Activated naive CD4-positive, alpha-beta T cell treated with anti-CD3 and anti-CD28 coated beads, Interleukin-2, amount 50 U/mL, for 24 hours (primary cell): ENCODE measurements at regions not wholly inside any gene's neighbourhood (a gene's known extent, or its start where the extent isn't known, plus 50 kb on each side); places are given as distances from the start of the nearest gene placed in this dataset.
"Not testable (repeated sequence)": the region's sequence is repeated elsewhere in the genome, so short reads cannot be mapped to it uniquely, and the experiment has no call there.

ENCODE experiments used
- H3K27ac Mint-ChIP-seq: one replicate; pipeline ENCODE4 v1.8.0; 2021; ENCODE audit warnings: mild to moderate bottlenecking, mixed read lengths
- H3K27me3 Mint-ChIP-seq: one replicate; pipeline ENCODE4 v1.8.0; 2021; ENCODE audit warnings: mixed read lengths
- H3K36me3 Mint-ChIP-seq: one replicate; pipeline ENCODE4 v1.8.0; 2021; ENCODE audit warnings: mixed read lengths
- H3K4me1 Mint-ChIP-seq: one replicate; pipeline ENCODE4 v1.8.0; 2021; ENCODE audit warnings: mixed read lengths
- H3K4me3 Mint-ChIP-seq: one replicate; pipeline ENCODE4 v1.8.0; 2021; ENCODE audit warnings: mild to moderate bottlenecking, mixed read lengths
- H3K9me3 Mint-ChIP-seq: one replicate; pipeline ENCODE4 v1.8.0; 2021; ENCODE audit warnings: mixed read lengths

DNA sequence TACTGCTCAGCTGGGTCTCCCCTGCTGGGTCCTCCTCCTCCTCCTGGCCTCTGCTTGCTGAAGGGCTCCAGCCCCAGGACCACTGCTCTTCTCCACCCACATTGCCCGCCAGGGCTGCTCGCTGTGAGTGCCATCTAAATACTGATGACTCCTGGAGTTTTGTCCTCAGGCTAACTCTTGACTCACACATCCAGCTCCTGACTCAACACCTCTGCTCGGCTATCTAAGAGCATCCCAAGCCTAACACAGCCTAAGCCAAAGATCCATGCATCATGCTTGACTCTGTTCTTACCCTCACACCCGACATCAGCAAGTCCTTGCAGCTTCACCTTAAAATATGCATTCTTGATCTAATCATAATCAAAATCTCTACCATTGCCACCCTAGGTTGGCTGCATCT is 260.2 kb downstream of the KLF13 start:
- Mint-ChIP-seq H3K9me3 (peaks cover 8% of the 10 kb centered on the region), H3K4me1 (no peaks in the 10 kb centered on the region), H3K27ac (peak overlapping the region; percentile 4), H3K36me3 (peaks cover 2% of the 10 kb centered on the region), H3K27me3 (peaks cover 1% of the 10 kb centered on the region), H3K4me3 (no peak overlapping the region)

DNA sequence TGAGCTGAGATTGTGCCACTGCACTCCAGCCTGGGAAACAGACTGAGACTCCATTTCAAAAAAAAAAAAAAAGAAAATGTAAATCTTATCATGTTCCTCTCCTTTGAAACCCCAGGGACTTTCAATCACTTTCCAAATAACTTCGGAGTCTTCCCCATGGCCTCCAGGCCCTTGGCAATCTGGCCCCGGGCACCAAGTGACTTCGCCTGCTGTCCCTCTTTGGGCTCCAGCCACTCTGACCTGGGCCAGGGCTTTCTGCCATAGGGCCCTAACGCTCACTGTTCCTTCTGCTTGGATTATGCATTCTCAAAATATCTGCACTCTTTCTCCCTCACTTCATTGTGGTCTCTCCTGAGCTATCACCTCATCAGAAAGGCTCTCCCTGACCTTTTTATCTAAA is 260.9 kb downstream of the KLF13 start:
- Mint-ChIP-seq H3K27ac (no peak overlapping the region), H3K4me1 (no peaks in the 10 kb centered on the region), H3K36me3 (no peaks in the 10 kb centered on the region), H3K27me3 (peaks cover 1% of the 10 kb centered on the region), H3K4me3 (no peak overlapping the region), H3K9me3 (peaks cover under 1% of the 10 kb centered on the region)

DNA sequence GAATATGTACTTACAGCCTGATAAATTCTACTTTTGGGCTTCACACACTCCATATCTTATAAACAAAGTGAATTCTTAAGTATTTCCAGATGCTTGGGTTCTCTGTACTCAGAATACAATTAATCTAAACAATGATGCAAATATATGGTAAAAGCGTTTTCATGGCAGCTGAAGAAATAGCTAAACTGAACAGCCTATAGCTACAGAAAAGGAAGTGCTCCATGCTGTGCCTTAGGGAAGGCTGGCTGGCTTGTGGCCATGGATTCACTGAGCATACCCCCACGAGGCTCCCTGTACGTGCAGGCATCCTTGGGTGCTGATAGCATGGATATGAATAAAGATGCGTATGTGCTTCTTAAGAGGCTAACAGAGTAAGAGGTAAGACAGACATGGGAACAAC is 264.0 kb downstream of the KLF13 start:
- no peaks in the 10 kb centered on the region for H3K36me3 Mint-ChIP-seq
- H3K4me3 Mint-ChIP-seq: no peak overlapping the region
- peaks cover under 1% of the 10 kb centered on the region for H3K27me3 Mint-ChIP-seq
- H3K4me1 Mint-ChIP-seq: no peaks in the 10 kb centered on the region
- H3K27ac Mint-ChIP-seq: no peak overlapping the region
- H3K9me3 Mint-ChIP-seq: no peaks in the 10 kb centered on the region

DNA sequence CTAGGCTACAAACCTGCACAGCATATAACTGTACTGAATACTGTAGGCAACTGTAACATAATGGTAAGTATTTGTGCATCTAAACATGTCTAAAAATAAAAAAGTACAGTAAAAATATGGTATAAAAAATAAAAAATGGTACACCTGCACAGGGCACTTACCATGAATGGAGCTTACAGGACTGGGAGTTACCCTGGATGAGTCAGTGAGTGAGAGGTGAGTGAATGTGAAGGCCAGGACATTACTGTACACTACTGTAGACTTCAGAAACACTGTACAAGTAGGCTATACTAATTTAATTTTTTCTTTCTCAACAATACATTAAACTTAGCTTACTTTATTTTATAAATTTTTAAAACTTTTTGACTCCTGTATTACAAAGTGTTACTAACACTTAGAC is 265.3 kb downstream of the KLF13 start:
- Mint-ChIP-seq H3K36me3 (no peaks in the 10 kb centered on the region), H3K4me3 (no peak overlapping the region), H3K4me1 (no peaks in the 10 kb centered on the region), H3K27ac (no peak overlapping the region), H3K27me3 (no peaks in the 10 kb centered on the region), H3K9me3 (no peaks in the 10 kb centered on the region)

DNA sequence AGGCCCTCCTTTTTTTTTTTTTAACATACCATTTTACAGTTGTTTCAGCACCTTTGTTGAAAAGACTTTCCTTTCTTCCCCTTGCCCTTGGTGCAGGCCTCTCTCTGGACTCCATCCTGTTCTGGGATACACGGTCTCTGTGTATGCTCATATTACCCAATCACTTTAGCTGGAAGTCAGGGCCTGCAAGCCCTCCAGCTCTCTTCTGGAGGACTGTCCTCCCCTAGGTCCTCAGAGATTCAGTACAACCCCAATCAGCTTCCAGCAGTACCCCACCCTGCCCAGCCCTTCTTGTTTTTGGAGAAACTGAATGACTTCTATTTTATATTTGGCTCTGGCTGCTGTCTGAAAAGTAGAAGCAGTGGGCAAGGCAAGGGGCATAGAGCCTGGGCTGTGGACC is 270.8 kb downstream of the KLF13 start:
- Mint-ChIP-seq H3K9me3 (no peaks in the 10 kb centered on the region), H3K4me3 (no peak overlapping the region), H3K27ac (no peak overlapping the region), H3K36me3 (no peaks in the 10 kb centered on the region), H3K27me3 (peaks cover 2% of the 10 kb centered on the region), H3K4me1 (no peaks in the 10 kb centered on the region)

DNA sequence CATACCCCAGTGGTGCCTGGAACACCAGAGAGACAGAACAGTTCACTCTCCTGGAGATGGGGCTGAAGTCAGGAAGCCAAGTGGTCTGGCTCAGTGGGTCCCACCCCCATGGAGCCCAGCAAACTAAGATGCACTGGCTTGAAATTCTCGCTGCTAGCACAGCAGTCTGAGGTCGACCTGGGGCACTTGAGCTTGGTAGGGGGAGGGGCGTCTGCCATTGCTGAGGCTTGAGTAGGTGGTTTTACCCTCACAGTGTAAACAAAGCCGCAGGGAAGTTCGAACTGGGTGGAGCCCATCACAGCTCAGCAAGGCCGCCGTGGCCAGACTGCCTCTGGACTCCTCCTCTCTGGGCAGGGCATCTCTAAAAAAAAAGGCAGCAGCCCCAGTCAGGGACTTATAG is 272.0 kb downstream of the KLF13 start:
- no peaks in the 10 kb centered on the region for H3K4me1 Mint-ChIP-seq
- H3K27me3 Mint-ChIP-seq: peaks cover 2% of the 10 kb centered on the region
- no peak overlapping the region for H3K4me3 Mint-ChIP-seq
- no peak overlapping the region for H3K27ac Mint-ChIP-seq
- H3K9me3 Mint-ChIP-seq: no peaks in the 10 kb centered on the region
- no peaks in the 10 kb centered on the region for H3K36me3 Mint-ChIP-seq

DNA sequence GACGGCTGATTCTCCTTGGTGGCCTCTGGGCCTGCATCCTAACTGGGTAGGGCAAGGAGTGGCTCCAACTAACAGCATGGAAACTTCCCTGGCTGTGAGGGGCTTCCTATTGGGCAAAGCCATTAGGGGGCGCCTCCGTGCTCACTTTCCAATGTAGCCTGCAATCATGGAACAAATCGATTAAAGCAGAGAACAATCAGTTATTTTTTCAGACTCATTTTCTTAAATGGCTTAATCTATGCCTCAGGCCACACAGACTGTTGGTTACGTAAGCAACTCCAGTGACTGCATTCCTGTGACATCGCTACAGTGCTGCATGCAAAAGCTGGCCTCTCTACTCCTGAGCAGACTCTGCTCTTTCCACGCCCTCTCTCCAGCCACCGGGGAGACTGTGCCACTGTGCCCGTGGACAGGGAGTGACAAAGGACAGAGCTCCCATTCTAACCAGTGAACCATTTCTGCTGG is 278.9 kb downstream of the KLF13 start:
- Mint-ChIP-seq H3K27me3 (peaks cover 4% of the 10 kb centered on the region), H3K9me3 (no peaks in the 10 kb centered on the region), H3K36me3 (no peaks in the 10 kb centered on the region), H3K4me3 (no peak overlapping the region), H3K27ac (no peak overlapping the region), H3K4me1 (no peaks in the 10 kb centered on the region)

DNA sequence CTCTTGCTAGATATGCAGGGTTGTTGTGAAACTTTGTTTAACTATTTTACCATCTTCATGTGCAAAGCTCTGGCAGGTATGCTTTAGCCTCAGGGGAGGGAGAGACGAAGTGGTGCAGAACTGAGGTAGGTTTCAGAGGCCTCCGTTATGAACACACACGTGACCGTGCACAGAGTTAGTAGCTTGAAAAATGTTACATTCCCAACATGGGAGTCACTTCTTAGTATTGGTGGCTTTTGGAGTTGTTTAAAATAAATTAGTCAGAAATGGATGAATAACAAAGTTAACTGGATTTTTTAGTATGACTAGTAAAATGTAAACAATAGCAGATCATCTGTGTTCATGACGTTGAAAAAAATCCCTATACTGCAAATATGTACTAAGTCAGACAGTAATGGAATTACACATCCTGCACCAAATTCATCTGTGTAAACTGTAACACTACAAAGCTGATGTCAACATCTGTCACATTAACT is 279.6 kb downstream of the KLF13 start:
- H3K9me3 Mint-ChIP-seq: no peaks in the 10 kb centered on the region
- peaks cover 7% of the 10 kb centered on the region for H3K27me3 Mint-ChIP-seq
- H3K36me3 Mint-ChIP-seq: no peaks in the 10 kb centered on the region
- H3K4me1 Mint-ChIP-seq: no peaks in the 10 kb centered on the region
- no peak overlapping the region for H3K4me3 Mint-ChIP-seq
- no peak overlapping the region for H3K27ac Mint-ChIP-seq

DNA sequence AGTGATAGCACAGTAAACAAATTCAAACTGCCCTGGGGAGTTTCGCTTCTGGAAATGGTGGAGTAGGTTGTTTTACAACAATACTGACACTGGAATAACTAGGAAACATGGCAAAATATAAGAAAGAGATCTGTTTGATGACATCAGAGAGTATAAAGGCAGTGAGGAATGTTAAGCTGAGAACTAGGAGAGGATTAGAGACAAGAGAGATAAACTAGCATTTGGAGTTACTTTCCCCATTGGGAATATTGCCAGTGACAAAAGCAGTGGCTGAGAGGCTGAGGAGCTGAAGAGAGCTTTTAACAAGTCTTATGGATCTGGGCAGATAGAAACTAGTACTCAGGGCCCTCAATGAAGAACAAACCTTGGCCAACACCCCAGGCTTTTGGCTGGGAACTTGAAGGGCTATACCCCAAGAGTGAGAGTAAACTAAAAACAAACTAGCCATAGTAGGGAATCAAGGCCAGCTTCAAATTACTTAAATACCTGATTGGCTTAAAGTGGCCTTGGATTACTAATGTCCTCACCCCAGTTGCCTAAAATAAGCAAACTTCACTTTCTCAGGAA is 280.4 kb downstream of the KLF13 start:
- Mint-ChIP-seq H3K27me3 (peaks cover 9% of the 10 kb centered on the region), H3K9me3 (no peaks in the 10 kb centered on the region), H3K27ac (no peak overlapping the region)

DNA sequence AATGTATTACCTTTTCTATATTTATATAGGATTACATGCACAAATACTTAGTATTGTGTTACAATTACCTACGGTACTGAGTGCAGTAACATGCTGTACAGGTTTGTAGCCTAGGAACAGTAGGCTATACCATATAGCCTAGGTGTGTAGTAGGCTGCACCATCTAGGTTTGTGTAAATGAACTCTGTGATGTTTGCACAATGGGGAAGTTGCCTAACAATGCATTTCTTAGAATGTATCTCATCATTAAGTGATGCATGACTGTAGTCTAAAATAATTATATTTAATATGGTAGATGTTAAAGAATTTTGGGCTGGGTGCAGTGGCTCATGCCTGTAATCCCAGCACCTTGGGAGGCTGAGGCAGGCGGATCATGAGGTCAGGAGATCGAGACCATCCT is 281.0 kb downstream of the KLF13 start:
- Mint-ChIP-seq H3K27ac (no peak overlapping the region), H3K36me3 (no peaks in the 10 kb centered on the region), H3K4me3 (no peak overlapping the region), H3K27me3 (peaks cover 9% of the 10 kb centered on the region), H3K4me1 (no peaks in the 10 kb centered on the region), H3K9me3 (no peaks in the 10 kb centered on the region)

More for the DNA sequence above, 280.4 kb downstream of the KLF13 start:
- H3K36me3 Mint-ChIP-seq: no peaks in the 10 kb centered on the region
- H3K4me1 Mint-ChIP-seq: no peaks in the 10 kb centered on the region
- no peak overlapping the region for H3K4me3 Mint-ChIP-seq

DNA sequence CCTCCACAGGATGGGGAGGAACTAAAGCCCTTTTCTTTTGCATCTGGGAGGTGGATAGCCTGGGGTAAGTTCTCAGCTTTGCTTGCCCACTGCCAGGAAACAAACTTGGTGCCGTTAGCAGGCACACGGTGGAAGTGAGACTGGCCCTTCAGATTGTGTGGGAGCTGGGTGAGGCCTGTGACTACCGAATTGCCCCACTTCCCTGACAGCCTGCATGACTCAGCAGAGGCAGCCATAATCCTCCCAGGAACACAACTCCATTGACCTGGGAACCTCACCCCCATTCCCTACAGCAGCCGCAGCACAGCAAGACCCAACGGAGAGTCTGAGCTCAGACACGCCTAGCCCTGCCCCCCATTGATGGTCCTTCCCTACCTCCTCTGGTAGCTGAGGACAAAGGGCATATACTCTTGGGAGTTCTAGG is 282.6 kb downstream of the KLF13 start:
- H3K36me3 Mint-ChIP-seq: no peaks in the 10 kb centered on the region
- H3K27me3 Mint-ChIP-seq: peaks cover 9% of the 10 kb centered on the region
- H3K27ac Mint-ChIP-seq: no peak overlapping the region
- H3K9me3 Mint-ChIP-seq: no peaks in the 10 kb centered on the region
- H3K4me1 Mint-ChIP-seq: no peaks in the 10 kb centered on the region
- no peak overlapping the region for H3K4me3 Mint-ChIP-seq

DNA sequence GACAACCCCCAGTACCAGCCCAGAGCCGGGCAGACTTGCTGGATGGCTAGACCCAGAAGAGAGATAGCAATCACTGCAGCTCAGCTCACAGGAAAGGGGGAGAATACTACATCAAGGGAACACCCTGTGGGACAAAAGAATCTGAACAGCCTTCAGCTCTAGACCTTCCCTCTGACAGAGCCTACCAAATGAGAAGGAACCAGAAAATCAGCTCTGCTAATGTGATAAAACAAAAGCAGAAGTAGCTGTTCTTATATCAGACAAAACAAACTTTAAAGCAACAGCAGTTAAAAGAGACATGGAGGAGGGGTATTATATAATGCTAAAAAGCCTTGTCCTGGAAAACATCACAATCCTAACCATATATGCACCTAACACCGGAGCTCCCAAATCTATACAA is 283.3 kb downstream of the KLF13 start:
- H3K9me3 Mint-ChIP-seq: no peaks in the 10 kb centered on the region
- H3K27ac Mint-ChIP-seq: no peak overlapping the region
- peaks cover 9% of the 10 kb centered on the region for H3K27me3 Mint-ChIP-seq
- no peak overlapping the region for H3K4me3 Mint-ChIP-seq
- H3K36me3 Mint-ChIP-seq: no peaks in the 10 kb centered on the region
- no peaks in the 10 kb centered on the region for H3K4me1 Mint-ChIP-seq

DNA sequence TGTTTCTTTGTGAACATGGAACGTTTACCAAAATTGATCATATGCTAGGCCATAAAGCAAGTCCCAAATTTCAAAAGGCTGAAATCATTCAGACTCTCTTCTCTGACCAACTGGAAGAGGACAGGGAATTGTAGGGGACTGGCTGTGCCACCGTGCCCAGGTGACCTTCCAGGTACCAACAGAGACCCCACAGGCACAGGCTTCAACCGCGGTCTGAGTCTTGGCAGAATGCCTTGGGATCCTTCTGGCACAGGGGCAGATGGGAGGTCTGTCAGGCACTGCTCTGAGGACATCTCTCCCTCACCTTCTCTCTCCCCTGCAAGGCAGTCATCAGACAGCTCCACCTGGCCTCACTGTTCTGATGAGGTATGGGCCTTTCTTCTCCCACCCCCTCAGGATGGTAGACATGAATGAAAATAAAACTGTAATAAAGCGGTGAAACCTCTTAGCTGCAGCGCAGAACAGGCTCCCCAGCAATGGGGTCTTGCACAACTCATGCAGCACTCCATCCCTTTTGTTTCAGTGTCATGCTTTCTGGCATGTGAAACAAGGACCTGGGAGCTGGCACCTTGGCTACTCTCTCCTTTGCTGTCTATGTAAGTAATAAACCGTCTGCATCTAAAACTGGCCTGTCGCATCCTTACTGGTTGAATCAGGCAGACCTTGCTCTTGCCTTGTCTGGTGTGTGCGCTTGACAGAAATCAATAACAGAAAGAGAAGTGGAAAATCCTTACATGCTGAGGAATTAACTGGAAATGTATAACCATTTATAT is 289.2 kb downstream of the KLF13 start:
- H3K27ac Mint-ChIP-seq: no peak overlapping the region
- peaks cover 5% of the 10 kb centered on the region for H3K27me3 Mint-ChIP-seq
- no peaks in the 10 kb centered on the region for H3K4me1 Mint-ChIP-seq
- no peaks in the 10 kb centered on the region for H3K9me3 Mint-ChIP-seq
- H3K4me3 Mint-ChIP-seq: no peak overlapping the region
- H3K36me3 Mint-ChIP-seq: no peaks in the 10 kb centered on the region

DNA sequence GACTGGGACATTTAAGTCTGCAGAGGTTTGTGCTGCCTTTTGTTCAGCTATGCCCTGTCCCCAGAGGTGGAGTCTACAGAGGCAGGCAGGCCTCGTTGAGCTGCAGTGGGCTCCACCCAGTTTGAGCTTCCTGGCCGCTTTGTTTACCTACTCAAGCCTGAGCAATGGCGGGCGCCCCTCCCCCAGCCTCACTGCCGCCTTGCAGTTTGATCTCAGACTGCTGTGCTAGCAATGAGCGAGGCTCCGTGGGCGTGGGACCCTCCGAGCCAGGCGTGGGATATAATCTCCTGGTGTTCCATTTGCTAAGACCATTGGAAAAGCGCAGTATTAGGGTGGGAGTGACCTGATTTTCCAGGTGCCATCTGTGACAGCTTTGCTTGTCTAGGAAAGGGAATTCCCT is 296.7 kb downstream of the KLF13 start:
- H3K27ac Mint-ChIP-seq, H3K27me3 Mint-ChIP-seq, H3K4me1 Mint-ChIP-seq, H3K9me3 Mint-ChIP-seq, H3K4me3 Mint-ChIP-seq, H3K36me3 Mint-ChIP-seq: not testable (repeated sequence)

DNA sequence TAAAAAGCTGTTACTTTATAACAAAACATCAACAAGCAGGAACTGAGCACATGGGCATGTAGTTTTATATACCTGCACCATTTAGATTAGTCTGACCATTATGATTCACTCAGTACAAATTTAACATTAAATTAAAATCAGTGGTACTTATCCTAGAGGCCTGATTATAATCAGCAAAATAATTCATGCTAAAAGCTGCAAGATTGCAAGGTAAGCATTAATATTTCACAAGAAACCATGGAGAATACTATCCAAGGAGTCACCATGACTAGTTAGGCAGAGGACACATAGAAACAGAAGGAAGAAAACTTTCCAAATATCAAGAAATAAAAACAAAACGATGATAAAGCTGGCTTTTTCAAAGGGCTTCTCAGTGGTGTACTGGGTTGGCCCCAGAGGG is 297.5 kb downstream of the KLF13 start:
- not testable (repeated sequence) for H3K4me3 Mint-ChIP-seq, H3K27me3 Mint-ChIP-seq, H3K27ac Mint-ChIP-seq, H3K36me3 Mint-ChIP-seq, H3K4me1 Mint-ChIP-seq, H3K9me3 Mint-ChIP-seq

DNA sequence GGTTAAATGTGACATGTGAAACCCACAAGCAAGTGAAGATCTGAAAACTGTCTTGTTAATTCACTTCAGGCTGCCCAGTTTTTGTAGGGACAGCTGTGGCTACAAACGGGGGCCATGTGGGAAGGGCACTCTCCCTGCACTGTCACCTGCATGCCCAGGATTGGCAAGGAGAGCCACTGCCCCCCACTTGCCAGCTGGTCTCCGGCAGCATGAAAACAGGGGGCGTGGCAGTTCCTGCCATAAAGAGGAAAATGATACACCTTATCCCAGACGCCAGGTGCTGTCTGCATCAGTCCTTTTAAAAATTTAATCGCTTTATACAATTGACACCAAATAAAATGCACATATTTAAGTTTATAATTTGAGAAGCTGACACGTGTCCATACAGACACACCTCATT is 309.1 kb downstream of the KLF13 start:
- not testable (repeated sequence) for H3K9me3 Mint-ChIP-seq, H3K27ac Mint-ChIP-seq, H3K36me3 Mint-ChIP-seq, H3K4me3 Mint-ChIP-seq, H3K4me1 Mint-ChIP-seq
- peaks cover 17% of the 10 kb centered on the region for H3K27me3 Mint-ChIP-seq

DNA sequence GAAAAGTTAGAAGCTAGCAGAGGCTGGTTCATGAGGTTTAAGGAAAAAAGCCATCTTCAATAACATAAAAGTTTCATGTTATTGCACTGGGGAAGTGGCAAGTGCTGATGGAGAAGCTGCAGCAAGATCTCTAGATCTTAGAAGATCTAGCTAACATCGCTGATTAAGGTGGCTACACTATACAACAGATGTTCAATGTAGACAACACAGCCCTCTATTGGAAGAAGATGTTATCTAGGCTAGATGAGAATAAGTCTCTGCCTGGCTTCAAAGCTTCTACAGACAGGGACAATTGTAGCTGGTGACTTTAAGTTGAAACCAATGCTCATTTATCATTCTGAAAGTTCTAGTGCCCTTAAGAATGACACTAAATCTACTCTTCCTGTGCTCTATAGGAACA is 310.3 kb downstream of the KLF13 start:
- H3K36me3 Mint-ChIP-seq, H3K27ac Mint-ChIP-seq: not testable (repeated sequence)
- H3K4me3 Mint-ChIP-seq: peak overlapping the region; percentile 67

More for the DNA sequence above, 310.3 kb downstream of the KLF13 start:
- peaks cover 14% of the 10 kb centered on the region for H3K27me3 Mint-ChIP-seq
- not testable (repeated sequence) for H3K9me3 Mint-ChIP-seq, H3K4me1 Mint-ChIP-seq
